H1 (cell line): ENCODE measurements at regions not wholly inside any gene's neighbourhood (a gene's known extent, or its start where the extent isn't known, plus 50 kb on each side); places are given as distances from the start of the nearest gene placed in this dataset.

Experiments used
- CTCF ChIA-PET: fragments of 300-600 bp; sonication (Branson Sonifier 250); formaldehyde crosslinking; loops from one replicate; lab custom pipeline; 2021; ENCODE audit not compliant: partially characterized antibody; lab: Charles Lee
- POLR2A ChIA-PET: fragments of 300-600 bp; sonication (Branson Sonifier 250); formaldehyde crosslinking; loops from one replicate; lab custom pipeline; 2021; ENCODE audit warnings: inconsistent platforms; ENCODE audit not compliant: partially characterized antibody; lab: Charles Lee
- DNase-seq, 2 experiments: peaks; one replicate each; pipeline versions ENCODE4 v3.0.0 to v3.0.0-alpha.2; 2010 to 2022; ENCODE audit warnings: low spot score in 2 of 2, low read depth in 1 of 2, mixed read lengths in 1 of 2
- FAIRE-seq: peaks from 2 replicates; lab custom pipeline; 2011; peaks lifted over from hg19 to GRCh38; lab: Jason Lieb, UNC
- H2AFZ ChIP-seq: 2 replicates; pipeline ENCODE4 v1.8.1; 2012; ENCODE audit warnings: low read length, inconsistent platforms
- H2AK5ac ChIP-seq: 2 replicates; pipeline ENCODE4 v1.6.1; 2013; ENCODE audit warnings: low read depth, low read length
- H2BK120ac ChIP-seq: replicated peaks from 2 replicates; pipeline ENCODE3; 2013; ENCODE audit warnings: low read depth, low read length, inconsistent platforms
- H2BK12ac ChIP-seq: 2 replicates; pipeline ENCODE4 v1.6.1; 2013; ENCODE audit warnings: low read depth, low read length
- H2BK15ac ChIP-seq: 2 replicates; pipeline ENCODE4 v1.6.1; 2013; ENCODE audit warnings: low read length
- H2BK20ac ChIP-seq: 2 replicates; pipeline ENCODE4 v1.6.1; 2013; ENCODE audit warnings: low read length
- H2BK5ac ChIP-seq: 2 replicates; pipeline ENCODE4 v1.6.1; 2013; ENCODE audit warnings: low read depth, low read length
- H3K14ac ChIP-seq: 2 replicates; pipeline ENCODE4 v1.6.1; 2013; ENCODE audit warnings: inconsistent platforms; ENCODE audit not compliant: insufficient read length
- H3K18ac ChIP-seq: 2 replicates; pipeline ENCODE4 v1.6.1; 2013; ENCODE audit warnings: low read length; ENCODE audit errors: extremely low read depth
- H3K23ac ChIP-seq: 2 replicates; pipeline ENCODE4 v1.6.1; 2013; ENCODE audit warnings: inconsistent platforms; ENCODE audit not compliant: insufficient read length
- H3K23me2 ChIP-seq: 2 replicates; pipeline ENCODE4 v1.6.1; 2013; ENCODE audit warnings: low read depth, low read length
- H3K27ac ChIP-seq: 2 replicates; pipeline ENCODE4 v1.6.1; 2011; ENCODE audit warnings: low read depth, low read length, inconsistent platforms
- H3K27me3 ChIP-seq, 4 experiments: replicated peaks in 1 of 4; 1 replicate in 1 of 4; 2 replicates in 3 of 4; pipeline versions ENCODE4 v1.6.1 to v1.8.1; 2011 to 2013; ENCODE audit warnings: low read length in 3 of 4, mild to moderate bottlenecking in 3 of 4, inconsistent platforms in 2 of 4, mixed read lengths in 2 of 4, moderate library complexity in 1 of 4; ENCODE audit not compliant: control insufficient read depth in 3 of 4, insufficient read depth in 3 of 4; ENCODE audit errors: extremely low read depth in 1 of 4
- H3K36me3 ChIP-seq, 4 experiments: 2 replicates each; pipeline versions ENCODE4 v1.6.1 to v1.8.1; 2011 to 2013; ENCODE audit warnings: mild to moderate bottlenecking in 4 of 4, low read length in 3 of 4, moderate library complexity in 2 of 4, control low read depth in 1 of 4, inconsistent platforms in 1 of 4; ENCODE audit not compliant: insufficient read depth in 4 of 4, control insufficient read depth in 2 of 4
- H3K4ac ChIP-seq: replicated peaks from 2 replicates; pipeline ENCODE3; 2013; ENCODE audit warnings: low read length, low read depth, mixed read lengths, inconsistent platforms; ENCODE audit not compliant: insufficient read length
- H3K4me1 ChIP-seq, 4 experiments: replicated peaks in 1 of 4; 1 replicate in 1 of 4; 2 replicates in 3 of 4; pipeline versions ENCODE4 v1.6.1 to v1.8.1; 2011 to 2013; ENCODE audit warnings: low read length in 3 of 4, inconsistent platforms in 2 of 4, mixed read lengths in 1 of 4; ENCODE audit not compliant: insufficient read depth in 4 of 4, control insufficient read depth in 3 of 4
- H3K4me2 ChIP-seq, 2 experiments: 2 replicates each; pipeline versions ENCODE4 v1.6.1 to v1.8.1; 2011 to 2013; ENCODE audit warnings: low read depth in 2 of 2, low read length in 2 of 2, control low read depth in 1 of 2, inconsistent platforms in 1 of 2, mild to moderate bottlenecking in 1 of 2; ENCODE audit not compliant: insufficient read depth in 1 of 2
- H3K4me3 ChIP-seq, 4 experiments: fragments of 200-600, 300-600 bp in 1 of 4; sonication (generic), shearing (Covaris generic), sonication (Bioruptor Twin) in 1 of 4; 2 replicates each; pipeline versions ENCODE4 v1.5.1 to v1.8.1; 2011 to 2016; ENCODE audit warnings: low read length in 4 of 4, low read depth in 3 of 4, control low read depth in 2 of 4, inconsistent platforms in 2 of 4, mild to moderate bottlenecking in 2 of 4, mixed read lengths in 1 of 4, moderate library complexity in 1 of 4; ENCODE audit not compliant: insufficient read depth in 2 of 4; ENCODE audit errors: extremely low read depth in 1 of 4
- H3K56ac ChIP-seq: replicated peaks from 2 replicates; pipeline ENCODE3; 2013; ENCODE audit warnings: low read depth, mild to moderate bottlenecking, mixed read lengths, low read length, inconsistent platforms; ENCODE audit not compliant: insufficient read length
- H3K79me1 ChIP-seq: 2 replicates; pipeline ENCODE4 v1.6.1; 2013; ENCODE audit warnings: low read depth, low read length, control low read depth
- H3K79me2 ChIP-seq, 2 experiments: 2 replicates each; pipeline versions ENCODE4 v1.6.1 to v1.8.1; 2012 to 2013; ENCODE audit warnings: low read length in 2 of 2, mild to moderate bottlenecking in 2 of 2, inconsistent platforms in 1 of 2; ENCODE audit not compliant: insufficient read depth in 2 of 2, control insufficient read depth in 1 of 2
- H3K9ac ChIP-seq, 4 experiments: replicated peaks in 1 of 4; 1 replicate in 1 of 4; 2 replicates in 3 of 4; pipeline versions ENCODE4 v1.6.1 to v1.8.1; 2011 to 2013; ENCODE audit warnings: low read depth in 3 of 4, low read length in 3 of 4, control low read depth in 2 of 4, mild to moderate bottlenecking in 2 of 4, moderate library complexity in 2 of 4, inconsistent platforms in 1 of 4; ENCODE audit errors: extremely low read depth in 1 of 4
- H3K9me3 ChIP-seq, 2 experiments: 2 replicates each; pipeline versions ENCODE4 v1.6.1 to v1.8.1; 2012 to 2013; ENCODE audit warnings: mild to moderate bottlenecking in 2 of 2, moderate library complexity in 2 of 2, control low read depth in 1 of 2, inconsistent platforms in 1 of 2, low read depth in 1 of 2, low read length in 1 of 2, mixed read lengths in 1 of 2; ENCODE audit not compliant: insufficient read depth in 2 of 2
- H4K20me1 ChIP-seq, 2 experiments: replicated peaks in 1 of 2; 2 replicates each; pipeline versions ENCODE3 to v1.8.1; 2011 to 2013; ENCODE audit warnings: inconsistent platforms in 2 of 2, low read length in 2 of 2, mild to moderate bottlenecking in 1 of 2; ENCODE audit not compliant: insufficient read depth in 2 of 2, control insufficient read depth in 1 of 2
- H4K5ac ChIP-seq: 2 replicates; pipeline ENCODE4 v1.6.1; 2013; ENCODE audit warnings: low read length, low read depth, mixed read lengths, inconsistent platforms; ENCODE audit not compliant: insufficient read length
- H4K8ac ChIP-seq: 2 replicates; pipeline ENCODE4 v1.8.0; 2013; ENCODE audit warnings: mild to moderate bottlenecking, moderate library complexity, low read length, inconsistent platforms; ENCODE audit not compliant: insufficient read depth; ENCODE audit errors: extremely low read depth
- H4K91ac ChIP-seq: replicated peaks from 2 replicates; pipeline ENCODE3; 2013; ENCODE audit warnings: low read length, mixed read lengths, inconsistent platforms; ENCODE audit not compliant: insufficient read length
- ATF3 ChIP-seq: IDR thresholded peaks from 2 replicates; pipeline ENCODE4 v1.6.1; 2011; ENCODE audit warnings: low read depth, mild to moderate bottlenecking, low read length; ENCODE audit not compliant: insufficient read depth
- CHD1 ChIP-seq: IDR thresholded peaks from 2 replicates; pipeline ENCODE4 v1.6.1; 2012; ENCODE audit warnings: low read depth, low read length, improper control_type of control experiment
- EP300 ChIP-seq, 2 experiments: IDR thresholded peaks; 1 replicate in 1 of 2; 2 replicates in 1 of 2; pipeline ENCODE4 v1.6.1; 2011 to 2012; ENCODE audit warnings: low read depth in 2 of 2, low read length in 2 of 2, mild to moderate bottlenecking in 2 of 2, borderline replicate concordance in 1 of 2, inconsistent platforms in 1 of 2, moderate library complexity in 1 of 2
- JUND ChIP-seq: IDR thresholded peaks from 2 replicates; pipeline ENCODE4 v1.6.1; 2011; ENCODE audit warnings: mild to moderate bottlenecking, improper control_type of control experiment, low read length
- KDM1A ChIP-seq: fragments of 200-600, 300-600 bp; sonication (generic); IDR thresholded peaks from 2 replicates; pipeline ENCODE4 v1.7.1; 2016; ENCODE audit warnings: mild to moderate bottlenecking, low read length, borderline replicate concordance
- SP1 ChIP-seq: IDR thresholded peaks from 2 replicates; pipeline ENCODE4 v1.6.1; 2011; ENCODE audit warnings: low read depth, low read length
- TCF12 ChIP-seq: IDR thresholded peaks from 2 replicates; pipeline ENCODE4 v1.6.1; 2011; ENCODE audit warnings: low read depth, mild to moderate bottlenecking, low read length
- YY1 ChIP-seq: IDR thresholded peaks from 2 replicates; pipeline ENCODE4 v1.6.1; 2011; ENCODE audit warnings: low read depth, mild to moderate bottlenecking, low read length
- WGBS, 2 experiments: shearing (Covaris generic) in 1 of 2; methylation state at CpG; one replicate each; pipeline versions ENCODE4 v1.1.6 to v1.1.7; 2013 to 2015; ENCODE audit warnings: low lambda C conversion rate in 2 of 2, mixed read lengths in 2 of 2, inconsistent platforms in 1 of 2, low coverage in 1 of 2, missing lambda C conversion rate in 1 of 2; ENCODE audit not compliant: insufficient replicate concordance in 2 of 2, insufficient coverage in 1 of 2, insufficient read length in 1 of 2; ENCODE audit errors: extremely low coverage in 1 of 2, missing lambda C conversion rate in 1 of 2; 5-methylcytosine and 5-hydroxymethylcytosine counted together
- TF ChIP-seq, protein P1 (sequence below): IDR thresholded peaks from 2 replicates; pipeline ENCODE4 v1.6.1; 2012; ENCODE audit warnings: low read length, inconsistent platforms

GRCh38 chr4:181966104-181966551 is 277.1 kb upstream of the TENM3 start:
- no peak for FAIRE-seq
- H3K4me1 ChIP-seq = peaks cover 0 to 6% (median 0%) of the 10 kb centered on the region in 4 experiments; a peak in 4 of 7 replicates

More at GRCh38 chr4:181966104-181966551, 277.1 kb upstream of the TENM3 start:
- Histone ChIP-seq H2BK20ac (0 out of 2 replicates have a peak overlapping the region, but pooled peaks have one; percentile 38), H2BK12ac (no peak overlapping the region; the same call in 1 of the 2 replicates), H3K27me3 (no peaks in the 10 kb centered on the region), H3K9me3 (no peaks in the 10 kb centered on the region), H4K91ac (no peak overlapping the region), H4K8ac (no peak overlapping the region), H2BK120ac (no peak overlapping the region), H4K20me1 (no peaks in the 10 kb centered on the region), H3K18ac (no peak overlapping the region), H3K4ac (no peak overlapping the region), H3K23ac (no peak overlapping the region), H3K36me3 (no peaks in the 10 kb centered on the region; a peak in 1 of 8 replicates), H2BK5ac (no peak overlapping the region), H3K23me2 (no peaks in the 10 kb centered on the region), H3K4me3 (no peak overlapping the region), H3K79me2 (no peaks in the 10 kb centered on the region), H2AFZ (no peak overlapping the region), H3K27ac (no peak overlapping the region), H3K4me2 (no peak overlapping the region), H3K79me1 (no peaks in the 10 kb centered on the region), H3K14ac (no peak overlapping the region), H4K5ac (no peak overlapping the region), H2AK5ac (no peak overlapping the region), H2BK15ac (no peak overlapping the region), H3K9ac (no peak overlapping the region), H3K56ac (no peak overlapping the region)
- ChIA-PET CTCF (no interaction called here), POLR2A (no interaction called here)
- 97% methylated on average over 1 of the region's 1 CpG; no CpG with 5 or more reads in 1 of the 2 experiments for WGBS, 2 experiments
- TF ChIP-seq JUND = no peak
- no peak for TF ChIP-seq TCF12
- no peak for TF ChIP-seq EP300 (IDR thresholded peaks at IDR 0.05; ENCODE audit: borderline replicate concordance in 1 of 2, low read depth in 2 of 2, low read length in 2 of 2)
- TF ChIP-seq, protein P1, sequence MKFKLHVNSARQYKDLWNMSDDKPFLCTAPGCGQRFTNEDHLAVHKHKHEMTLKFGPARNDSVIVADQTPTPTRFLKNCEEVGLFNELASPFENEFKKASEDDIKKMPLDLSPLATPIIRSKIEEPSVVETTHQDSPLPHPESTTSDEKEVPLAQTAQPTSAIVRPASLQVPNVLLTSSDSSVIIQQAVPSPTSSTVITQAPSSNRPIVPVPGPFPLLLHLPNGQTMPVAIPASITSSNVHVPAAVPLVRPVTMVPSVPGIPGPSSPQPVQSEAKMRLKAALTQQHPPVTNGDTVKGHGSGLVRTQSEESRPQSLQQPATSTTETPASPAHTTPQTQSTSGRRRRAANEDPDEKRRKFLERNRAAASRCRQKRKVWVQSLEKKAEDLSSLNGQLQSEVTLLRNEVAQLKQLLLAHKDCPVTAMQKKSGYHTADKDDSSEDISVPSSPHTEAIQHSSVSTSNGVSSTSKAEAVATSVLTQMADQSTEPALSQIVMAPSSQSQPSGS = no peak
- no peak for TF ChIP-seq ATF3
- no peak for TF ChIP-seq CHD1
- TF ChIP-seq YY1 = no peak
- TF ChIP-seq KDM1A = no peak
- no peak for TF ChIP-seq SP1
- DNase-seq = no peak
